ENCODE measurements at regions not wholly inside any gene's neighbourhood (a gene's known extent, or its start where the extent isn't known, plus 50 kb on each side); places are given as distances from the start of the nearest gene placed in this dataset.

GRCh38 chr17:34527908-34528470 lies 51.4 kb upstream of the TMEM132E start:
- H3K4me3 ChIP-seq = no peak overlapping the region
- no peaks in the 10 kb centered on the region for H3K9me3 ChIP-seq
- no peaks in the 10 kb centered on the region for H3K27me3 ChIP-seq
- intact Hi-C loops (cut with DNase I; ENCODE audit: low total_unique reads) = no loop called here
- no peak overlapping the region for H3K27ac ChIP-seq
- no peak for TF ChIP-seq POLR2A (IDR thresholded peaks at IDR 0.05)
- TF ChIP-seq CTCF (IDR thresholded peaks at IDR 0.05) = no peak
- H3K36me3 ChIP-seq = no peaks in the 10 kb centered on the region
- no peak for DNase-seq
- no peaks in the 10 kb centered on the region for H3K4me1 ChIP-seq

GRCh38 chr17:34527136-34527907 lies 52.1 kb upstream of the TMEM132E start:
- no peak overlapping the region for H3K4me3 ChIP-seq
- no peaks in the 10 kb centered on the region for H3K9me3 ChIP-seq
- TF ChIP-seq CTCF (IDR thresholded peaks at IDR 0.05) = no peak
- TF ChIP-seq POLR2A (IDR thresholded peaks at IDR 0.05) = no peak
- H3K27ac ChIP-seq = no peak overlapping the region
- no peaks in the 10 kb centered on the region for H3K27me3 ChIP-seq
- no peaks in the 10 kb centered on the region for H3K36me3 ChIP-seq
- no peaks in the 10 kb centered on the region for H3K4me1 ChIP-seq
- DNase-seq = no peak
- intact Hi-C loops (cut with DNase I; ENCODE audit: low total_unique reads) = no loop called here

- no peaks in the 10 kb centered on the region for H3K27me3 ChIP-seq
- no peaks in the 10 kb centered on the region for H3K9me3 ChIP-seq
- intact Hi-C loops (cut with DNase I; ENCODE audit: low total_unique reads) = no loop called here
- no peaks in the 10 kb centered on the region for H3K36me3 ChIP-seq
- H3K4me3 ChIP-seq = no peak overlapping the region
- no peak for TF ChIP-seq CTCF (IDR thresholded peaks at IDR 0.05)
- TF ChIP-seq POLR2A (IDR thresholded peaks at IDR 0.05) = no peak
- H3K4me1 ChIP-seq = no peaks in the 10 kb centered on the region
- no peak for DNase-seq
- no peak overlapping the region for H3K27ac ChIP-seq
Measured at GRCh38 chr17:34525651-34526050, 53.7 kb upstream of the TMEM132E start.

- intact Hi-C loops (cut with DNase I; ENCODE audit: low total_unique reads) = no loop called here
- H3K36me3 ChIP-seq = no peaks in the 10 kb centered on the region
- no peak overlapping the region for H3K27ac ChIP-seq
- H3K4me3 ChIP-seq = no peak overlapping the region
- no peaks in the 10 kb centered on the region for H3K27me3 ChIP-seq
- H3K9me3 ChIP-seq = no peaks in the 10 kb centered on the region
- no peak for DNase-seq
- TF ChIP-seq CTCF (IDR thresholded peaks at IDR 0.05) (no peak), POLR2A (IDR thresholded peaks at IDR 0.05) (no peak)
- H3K4me1 ChIP-seq = no peaks in the 10 kb centered on the region
Measured at GRCh38 chr17:34521955-34522354, 57.4 kb upstream of the TMEM132E start.

- H3K36me3 ChIP-seq = no peaks in the 10 kb centered on the region
- no peak overlapping the region for H3K4me3 ChIP-seq
- no peak overlapping the region for H3K27ac ChIP-seq
- no peaks in the 10 kb centered on the region for H3K4me1 ChIP-seq
- no peak for DNase-seq
- no peak for TF ChIP-seq POLR2A (IDR thresholded peaks at IDR 0.05)
- intact Hi-C loops (cut with DNase I; ENCODE audit: low total_unique reads) = no loop called here
- H3K27me3 ChIP-seq = no peaks in the 10 kb centered on the region
- H3K9me3 ChIP-seq = no peaks in the 10 kb centered on the region
Measured at GRCh38 chr17:34519282-34519681, 60.1 kb upstream of the TMEM132E start.

Data from uterus (tissue), 3 donors.